HG02943 (cell line): ENCODE measurements at regions not wholly inside any gene's neighbourhood (a gene's known extent, or its start where the extent isn't known, plus 50 kb on each side); places are given as distances from the start of the nearest gene placed in this dataset.
A peak's percentile ranks its signal among the peaks of the same experiment; 100 is the strongest.

Experiments used
- ATAC-seq: cut with Tn5 transposase; IDR thresholded peaks from one replicate; pipeline ENCODE4 v1.9.1; 2021; ENCODE audit warnings: mild to moderate bottlenecking, low read depth, moderate library complexity; ENCODE audit not compliant: unreplicated experiment

DNA sequence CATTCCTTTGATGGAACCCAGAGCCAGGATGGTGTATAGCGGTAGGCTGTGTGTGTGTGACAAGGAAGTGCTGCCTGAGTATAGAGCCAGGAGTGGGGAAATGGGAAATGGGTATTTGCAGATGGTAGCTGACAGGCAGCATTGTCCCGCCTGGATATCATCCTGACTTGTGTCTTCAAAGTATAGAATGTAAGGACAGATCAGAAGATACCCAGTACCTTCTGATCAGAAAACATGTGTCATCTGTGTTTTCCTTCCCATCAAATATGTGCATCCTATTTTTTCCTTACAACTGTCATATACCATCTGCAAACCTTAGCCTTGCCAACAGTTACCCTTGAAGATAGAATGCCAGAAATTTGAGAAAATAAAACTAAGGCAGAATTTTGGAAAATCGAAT lies 146.2 kb upstream of the CBLB start:
- no peak for ATAC-seq

DNA sequence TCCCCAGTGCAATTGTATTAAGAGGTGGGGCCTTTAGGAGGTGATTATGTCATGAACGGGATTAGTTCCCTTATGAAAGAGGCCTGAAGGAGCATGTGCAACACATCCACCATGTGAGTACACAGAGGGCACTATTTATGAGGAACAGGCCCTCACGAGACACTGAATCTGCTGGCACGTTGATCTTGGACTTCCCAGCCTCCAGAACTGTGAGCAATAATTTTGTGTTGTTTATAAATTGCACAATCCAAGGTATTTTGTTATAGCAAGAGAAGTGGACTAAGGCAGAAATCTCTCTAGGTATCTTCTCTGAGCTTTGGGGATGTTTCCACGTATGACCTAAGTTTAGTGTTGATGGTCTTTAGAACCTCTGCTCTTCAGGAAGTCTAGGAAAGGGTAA lies 149.3 kb upstream of the CBLB start:
- no peak for ATAC-seq

DNA sequence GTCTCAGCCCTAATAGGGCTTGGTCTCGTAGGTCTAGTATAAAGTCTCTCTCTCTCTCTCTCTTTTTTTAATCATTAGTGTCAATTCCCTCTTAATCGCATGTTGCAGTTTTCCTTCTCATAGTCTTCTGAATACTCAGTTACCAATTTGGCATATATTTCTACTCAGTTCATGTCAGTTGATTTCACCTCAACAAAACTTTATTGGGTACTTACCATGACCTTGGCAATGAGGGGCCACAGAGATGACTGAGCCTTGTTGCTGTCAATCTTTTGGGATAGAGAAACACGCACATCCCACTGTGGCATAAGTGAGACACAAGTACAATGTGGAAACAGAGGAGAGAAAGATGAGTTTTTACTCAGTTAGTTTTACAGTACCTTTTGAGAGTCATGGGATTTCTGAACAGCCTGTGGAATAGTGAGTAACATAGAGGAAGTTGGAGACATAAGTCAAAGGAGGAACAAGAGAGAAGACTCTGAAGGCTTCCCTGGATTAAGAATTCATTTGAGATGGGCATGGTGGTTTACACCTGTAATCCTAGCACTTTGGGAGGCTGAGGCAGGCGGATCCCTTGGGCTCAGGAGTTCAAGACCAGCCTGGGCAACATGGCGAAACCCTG lies 150.2 kb upstream of the CBLB start:
- no peak for ATAC-seq

DNA sequence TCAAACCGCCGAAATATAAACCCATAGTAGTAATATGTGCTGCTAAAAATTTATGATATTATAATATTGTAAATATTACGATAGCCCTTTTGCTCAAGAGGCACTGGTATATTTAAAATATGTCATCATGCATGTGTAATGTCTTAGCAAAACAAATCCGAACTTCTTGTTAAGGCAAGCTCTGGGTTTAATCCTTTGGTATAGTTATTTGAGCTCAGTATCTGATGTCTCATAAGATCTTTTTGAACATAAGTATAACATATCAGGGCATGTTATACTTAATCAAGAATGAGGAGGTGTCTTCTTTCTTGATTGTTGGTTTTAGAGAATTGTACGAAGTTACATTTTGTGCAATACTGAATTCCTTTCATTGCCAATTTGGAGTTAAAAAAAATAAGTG lies 154.1 kb upstream of the CBLB start:
- ATAC-seq: no peak

DNA sequence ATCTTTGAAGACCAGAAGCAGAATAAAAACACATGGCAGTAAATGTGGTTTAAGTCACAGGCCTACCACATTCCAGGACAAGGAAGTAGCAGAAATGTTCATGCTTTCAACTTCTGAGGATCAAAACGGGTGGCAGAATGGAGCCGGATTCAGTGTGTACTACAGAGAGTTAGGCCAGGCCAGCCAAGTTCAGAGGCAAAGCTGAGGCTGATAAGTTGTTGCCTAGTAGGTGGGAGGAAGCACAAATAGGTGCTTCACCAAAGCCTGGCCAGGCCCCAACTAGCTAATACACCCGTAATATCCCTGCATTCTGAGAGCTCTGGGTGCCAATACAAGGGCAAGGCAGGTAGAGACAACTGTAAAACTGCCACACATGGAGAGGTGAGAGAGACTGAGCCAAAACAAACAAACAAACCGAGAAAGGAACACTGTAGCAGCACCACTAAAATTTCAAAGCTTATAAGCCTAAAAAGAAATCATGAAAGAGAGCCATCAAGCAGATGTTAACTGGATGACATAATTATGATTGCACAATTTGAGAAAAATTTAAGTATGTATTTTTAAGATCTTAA lies 156.4 kb upstream of the CBLB start:
- ATAC-seq: no peak

DNA sequence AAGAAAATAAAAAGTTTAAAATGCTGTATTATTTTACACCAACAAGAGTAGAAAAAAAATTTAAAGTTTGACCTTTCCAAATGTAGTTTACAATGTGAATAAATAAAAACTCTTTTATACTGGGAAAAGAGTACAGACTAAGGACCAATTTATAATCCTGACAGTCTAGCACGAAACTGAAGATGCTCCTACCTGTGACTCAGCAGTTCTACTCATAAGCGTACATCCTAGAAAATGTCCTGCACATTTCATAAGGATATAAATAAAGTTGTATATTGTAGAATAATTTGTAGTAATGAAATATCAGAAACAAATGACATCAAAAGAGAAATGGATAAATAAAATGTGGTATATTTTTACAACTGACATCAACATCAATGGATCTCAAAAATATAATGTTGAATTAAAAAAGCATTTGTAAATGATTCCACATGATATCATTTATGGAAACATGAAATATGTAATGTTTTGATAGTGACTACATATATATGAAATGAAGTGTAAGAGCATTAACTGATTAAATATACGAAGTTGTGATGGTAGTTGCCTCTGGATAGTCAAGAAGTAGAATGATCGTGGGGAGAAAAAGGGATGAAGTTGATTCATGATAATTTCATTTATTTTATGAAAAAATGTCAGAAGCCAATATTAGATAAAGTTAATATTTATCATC lies 161.3 kb upstream of the CBLB start:
- ATAC-seq: no peak

DNA sequence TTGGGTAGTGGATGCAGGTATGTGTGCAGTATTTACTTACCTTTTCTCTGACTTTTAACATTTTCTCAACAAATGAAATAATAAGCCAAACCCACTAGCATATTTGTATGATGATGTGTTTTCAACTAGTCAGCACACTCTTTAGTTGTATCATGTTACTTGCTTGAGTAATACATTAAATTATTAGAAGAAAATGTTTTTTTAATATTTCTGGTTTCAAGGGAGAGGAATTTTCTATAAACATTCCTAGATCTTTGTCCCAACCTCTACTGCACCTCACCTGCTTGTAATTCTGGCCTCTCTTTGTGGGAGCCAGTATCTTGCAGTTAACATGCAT lies 161.8 kb upstream of the CBLB start:
- ATAC-seq: no peak

DNA sequence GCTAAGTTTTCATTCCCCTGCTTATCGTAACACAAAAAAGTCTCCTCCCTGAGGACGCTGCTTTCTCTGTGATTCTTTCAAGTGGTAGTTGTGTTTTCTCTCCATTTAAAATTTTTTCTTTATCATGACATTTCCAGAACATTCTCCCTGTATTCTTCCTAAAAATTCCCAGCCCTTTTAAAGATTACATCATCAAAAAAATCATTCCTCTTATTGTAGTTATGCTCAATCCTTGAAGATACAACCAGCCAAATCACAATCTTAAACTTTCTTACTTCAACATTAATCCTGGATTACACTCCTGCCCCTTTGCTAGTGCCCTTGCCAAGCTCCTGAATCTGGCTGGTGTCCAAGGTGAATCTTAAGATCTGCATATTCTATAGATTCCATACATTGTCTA lies 163.7 kb upstream of the CBLB start:
- no peak for ATAC-seq

DNA sequence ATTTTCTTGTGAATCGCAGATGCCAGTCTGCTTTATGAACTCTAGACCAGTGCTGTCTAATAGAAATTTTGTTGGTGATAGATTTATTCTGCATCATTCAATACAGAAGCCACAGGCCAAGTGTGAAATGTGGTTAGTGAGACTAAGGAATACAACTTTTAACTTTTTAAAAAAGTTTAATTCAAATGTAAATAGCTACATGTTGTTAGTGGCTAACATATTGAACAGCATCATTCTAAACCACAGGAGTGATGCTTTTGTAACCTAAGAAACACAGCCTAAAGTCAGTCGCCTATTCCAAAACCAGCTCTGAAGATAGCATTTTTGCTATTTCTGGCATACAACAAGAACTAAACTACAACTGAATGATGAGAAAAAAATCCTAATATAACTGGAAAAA lies 164.8 kb upstream of the CBLB start:
- ATAC-seq: no peak

DNA sequence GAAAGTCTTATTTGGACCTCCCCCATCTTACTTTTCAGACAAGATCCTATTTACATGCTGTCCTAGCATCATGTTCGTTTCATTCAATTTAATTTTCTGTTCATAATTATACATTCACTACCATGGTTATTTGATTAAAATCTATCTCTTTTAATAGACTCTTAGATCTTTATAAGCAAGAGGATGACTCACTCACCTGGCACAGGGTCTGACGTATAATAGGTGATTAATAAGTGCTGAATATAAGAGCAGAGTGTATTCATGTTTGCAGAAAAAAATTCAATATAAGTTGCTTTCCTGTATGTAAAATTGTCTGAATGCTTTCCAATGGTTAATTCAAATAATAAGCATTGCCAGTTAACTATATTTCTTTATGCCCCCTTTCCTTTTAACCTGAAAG lies 165.5 kb upstream of the CBLB start:
- ATAC-seq: no peak

DNA sequence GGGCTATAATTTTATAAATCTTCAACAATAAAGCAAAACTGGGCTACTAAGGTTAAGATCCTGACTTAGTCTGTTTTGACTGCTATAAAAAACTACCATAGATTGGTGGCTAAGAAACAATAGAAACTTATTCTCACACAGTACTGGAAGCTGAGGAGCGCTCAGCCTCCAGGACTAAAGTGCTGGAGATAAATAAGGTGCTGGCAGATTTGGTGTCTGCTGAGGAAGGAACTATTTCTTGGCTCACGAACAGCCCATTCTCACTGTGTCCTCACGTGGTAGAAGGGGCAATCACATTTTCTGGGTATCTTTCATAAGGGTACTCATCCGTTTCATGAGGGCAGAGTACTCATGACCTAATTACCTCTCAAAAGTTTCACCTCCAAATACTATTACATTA lies 166.8 kb upstream of the CBLB start:
- no peak for ATAC-seq

DNA sequence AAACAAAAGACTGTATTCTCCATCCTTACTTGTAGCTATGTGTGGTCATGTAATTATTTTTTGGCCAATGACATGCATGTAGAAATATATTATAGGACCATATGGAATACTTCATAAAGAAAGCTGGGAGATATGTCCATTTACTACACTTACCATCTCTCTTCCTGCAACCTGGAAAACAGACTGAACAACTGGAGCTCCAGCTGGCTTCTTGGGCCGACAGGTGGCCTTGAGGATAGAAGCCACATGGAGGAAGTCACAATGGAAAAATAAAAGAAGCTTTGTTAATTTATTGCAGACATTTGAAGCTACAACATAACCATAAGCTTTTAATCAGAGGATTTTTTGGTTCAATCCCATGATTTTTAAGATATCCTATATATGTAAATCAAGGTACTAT lies 167.9 kb upstream of the CBLB start:
- no peak for ATAC-seq

DNA sequence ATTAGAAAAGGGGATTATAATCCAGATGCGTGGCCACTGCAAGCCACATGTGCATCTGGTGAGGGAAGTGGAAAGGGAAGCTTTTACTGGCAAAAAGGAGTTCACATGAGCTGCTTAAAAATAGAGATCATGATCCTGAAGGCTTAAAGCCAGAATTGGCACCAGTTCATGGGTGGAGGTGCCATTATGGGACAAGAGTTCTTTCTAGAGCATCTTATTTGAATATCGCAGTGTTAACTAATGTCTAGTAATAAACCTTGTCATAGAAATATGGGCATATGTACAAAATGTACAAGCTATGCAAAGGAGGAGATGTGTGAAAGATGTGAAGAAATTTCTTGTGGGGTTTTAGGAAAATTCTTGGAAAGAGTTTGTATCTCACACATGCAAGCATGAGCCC lies 178.4 kb upstream of the CBLB start:
- no peak for ATAC-seq

DNA sequence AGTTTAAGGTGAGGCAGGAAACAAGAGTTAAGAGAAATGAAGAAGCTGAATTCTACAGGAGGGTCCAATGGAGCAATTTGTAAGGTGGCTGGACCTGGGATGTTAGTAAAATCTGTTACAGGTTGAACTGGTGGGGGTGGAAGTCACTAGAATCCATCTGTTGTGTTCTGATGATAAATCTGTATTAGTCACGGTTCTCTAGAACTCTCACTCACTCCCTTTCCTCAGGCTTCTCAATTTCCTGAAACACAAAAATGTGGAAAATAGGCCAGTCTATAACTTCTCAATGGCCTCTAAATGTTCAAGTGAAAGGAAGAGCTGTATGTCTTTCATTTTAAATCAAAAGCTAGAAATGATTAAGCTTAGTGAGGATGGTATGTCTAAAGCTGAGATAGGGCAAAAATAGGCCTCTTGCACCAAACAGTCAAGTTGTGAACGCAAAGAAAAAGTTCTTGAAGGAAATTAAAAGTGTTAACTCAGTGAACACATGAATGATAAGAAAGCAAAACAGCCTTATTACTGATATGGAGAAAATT lies 180.2 kb upstream of the CBLB start:
- no peak for ATAC-seq

DNA sequence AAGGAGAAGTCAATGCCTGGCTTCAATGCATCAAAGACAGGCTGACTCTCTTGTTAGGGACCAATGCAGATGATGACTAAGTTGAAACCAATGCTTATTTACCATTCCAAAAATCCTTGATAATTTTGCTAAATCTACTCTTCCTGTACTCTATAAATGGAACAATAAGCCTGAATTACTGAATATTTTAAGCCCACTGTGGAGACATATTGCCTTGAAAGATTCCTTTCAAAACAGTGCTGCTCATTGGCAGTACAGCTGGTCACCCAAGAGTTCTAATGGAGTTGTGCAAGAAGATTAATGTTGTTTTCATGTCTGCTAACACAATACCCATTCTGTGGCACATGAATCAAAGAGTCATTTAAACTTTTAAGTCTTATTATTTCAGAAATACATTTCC lies 181.0 kb upstream of the CBLB start:
- ATAC-seq: no peak

DNA sequence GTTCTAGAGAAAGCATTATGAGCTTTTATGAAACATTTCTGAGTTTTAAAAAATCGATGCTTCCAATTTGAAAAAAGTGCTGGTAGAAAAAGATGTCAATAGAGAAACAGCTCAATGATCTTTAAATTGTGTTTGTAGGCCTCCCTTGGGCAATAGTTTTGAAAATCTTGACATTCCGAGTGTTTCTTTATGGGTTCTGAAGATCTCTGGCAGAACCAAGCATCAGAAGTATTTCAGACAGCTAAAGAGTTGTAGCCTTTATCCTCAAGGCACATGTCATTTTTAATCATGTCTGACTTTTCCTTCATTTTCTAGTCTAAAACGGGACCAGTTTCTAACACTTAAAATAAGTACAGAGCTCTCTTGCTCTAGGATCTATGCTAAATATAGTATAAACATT lies 188.1 kb upstream of the CBLB start:
- no peak for ATAC-seq

DNA sequence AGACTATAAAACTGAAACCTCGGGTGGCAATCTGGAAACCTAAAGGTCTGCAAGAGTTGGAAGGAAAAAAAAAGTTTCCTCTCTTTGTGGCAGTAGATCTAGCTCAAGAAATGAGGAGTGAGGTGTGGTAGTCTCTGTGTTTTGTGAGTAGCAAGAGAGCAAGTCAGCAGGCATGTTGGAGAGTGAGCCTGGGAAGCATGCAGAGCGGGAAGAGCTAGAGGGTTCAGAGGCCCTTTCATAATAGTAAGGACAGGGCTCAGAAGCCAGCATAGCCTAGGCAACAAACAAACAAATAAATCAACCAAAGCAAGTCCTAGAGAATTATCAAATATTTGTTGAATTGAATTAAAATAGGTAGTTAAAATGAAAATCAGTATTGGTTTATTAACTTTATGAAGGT lies 189.7 kb upstream of the CBLB start:
- no peak for ATAC-seq

DNA sequence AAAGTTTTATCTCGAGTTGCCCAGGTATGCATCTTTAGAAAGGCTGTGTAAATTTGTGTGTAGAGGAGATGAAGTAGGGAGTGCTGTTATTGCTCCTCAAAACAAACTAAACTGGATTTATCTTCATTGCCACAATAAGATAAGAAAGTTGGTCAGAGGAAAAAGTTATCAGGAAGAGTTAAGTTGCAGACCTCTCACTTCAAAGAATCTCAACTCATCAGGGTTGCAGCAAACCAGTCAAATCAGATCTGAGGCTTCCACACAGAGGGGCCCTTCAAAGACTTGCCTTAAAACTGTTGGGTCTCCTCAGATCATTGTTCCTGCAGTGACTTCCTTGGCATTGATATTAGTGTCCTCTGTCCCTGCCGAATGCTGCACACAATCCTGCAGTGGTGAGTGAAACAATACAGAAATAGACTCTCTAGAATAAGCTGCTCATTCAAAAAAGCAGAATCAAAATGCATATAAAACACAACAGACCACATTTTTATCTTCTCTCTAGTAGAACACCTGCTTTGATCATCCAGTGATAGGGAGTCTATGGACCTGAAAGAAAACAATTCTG lies 191.2 kb upstream of the CBLB start:
- ATAC-seq: no peak

DNA sequence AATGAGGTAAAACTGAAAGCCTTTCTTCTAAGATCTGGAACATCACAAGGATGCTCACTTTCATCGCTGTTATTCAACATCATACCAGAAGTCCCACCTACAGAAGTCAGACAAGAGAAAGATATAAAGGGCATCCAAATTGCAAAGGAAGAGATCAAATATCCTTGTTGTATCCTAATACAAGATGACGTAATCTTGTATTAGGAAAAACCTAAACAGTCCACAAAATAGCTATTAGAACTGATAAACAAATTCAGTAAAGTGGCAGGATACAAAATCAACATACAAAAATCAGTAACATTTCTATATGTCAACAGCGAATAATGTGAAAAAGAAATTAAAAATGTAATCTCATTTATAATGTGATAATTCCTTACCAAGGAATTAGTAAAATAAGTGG lies 195.1 kb upstream of the CBLB start:
- no peak for ATAC-seq

DNA sequence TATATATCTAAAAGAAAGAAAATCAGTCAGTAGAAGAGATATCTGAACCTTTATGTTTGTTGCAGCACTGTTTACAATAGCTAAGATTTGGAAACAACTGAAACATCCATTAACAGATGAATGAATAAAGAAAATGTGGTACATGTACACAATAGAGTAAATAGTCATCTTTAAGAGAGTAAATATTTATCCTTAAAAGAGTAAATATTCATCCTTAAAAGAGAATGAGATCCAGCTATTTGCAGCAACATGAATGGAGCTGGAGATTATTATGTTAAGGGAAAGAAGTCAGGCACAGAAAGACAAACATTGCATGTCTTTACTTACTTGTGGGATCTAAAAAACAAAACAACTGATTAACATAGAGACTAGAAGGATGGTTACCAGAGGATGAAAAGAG lies 197.0 kb upstream of the CBLB start:
- ATAC-seq: no peak

DNA sequence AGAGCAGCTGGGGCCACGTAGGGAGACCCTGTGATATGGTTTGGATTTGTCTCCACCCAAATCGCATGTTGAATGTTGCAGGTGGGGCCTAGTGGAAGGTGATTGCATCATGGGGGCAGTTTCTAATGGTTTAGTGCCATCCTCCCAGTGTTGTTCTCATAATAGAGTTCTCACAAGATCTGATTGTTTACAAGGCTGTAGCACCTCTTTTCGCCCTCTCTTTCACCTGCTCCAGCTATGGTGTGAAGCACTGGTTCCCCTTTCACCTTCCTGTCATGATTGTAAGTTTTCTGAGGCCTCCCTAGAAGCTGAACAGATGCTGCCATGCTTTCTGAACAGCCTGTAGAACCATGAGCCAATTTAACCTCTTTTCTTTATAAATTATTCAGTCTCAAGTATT lies 198.9 kb upstream of the CBLB start:
- ATAC-seq: peak; percentile 73

DNA sequence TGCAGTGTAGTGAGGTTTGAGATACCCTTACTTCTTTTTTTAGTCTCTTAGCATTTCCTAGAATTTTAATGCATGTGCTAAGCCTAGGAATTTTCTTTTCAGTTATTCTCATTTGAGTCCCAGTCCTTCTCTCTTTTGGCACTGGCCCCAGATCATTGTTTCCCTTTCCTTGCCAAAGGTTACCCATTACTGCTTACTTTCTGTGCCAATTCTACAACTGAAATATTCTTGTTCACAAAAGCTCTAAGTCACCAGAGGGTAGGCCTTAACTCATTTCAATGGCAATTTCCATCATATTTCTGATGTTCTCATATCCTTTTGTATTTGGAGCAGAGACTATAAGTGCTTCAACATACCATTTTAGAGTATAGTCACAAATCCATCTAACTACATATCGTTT lies 199.6 kb upstream of the CBLB start:
- ATAC-seq: no peak
